ENCODE measurements at regions not wholly inside any gene's neighbourhood (a gene's known extent, or its start where the extent isn't known, plus 50 kb on each side); places are given as distances from the start of the nearest gene placed in this dataset.

DNA sequence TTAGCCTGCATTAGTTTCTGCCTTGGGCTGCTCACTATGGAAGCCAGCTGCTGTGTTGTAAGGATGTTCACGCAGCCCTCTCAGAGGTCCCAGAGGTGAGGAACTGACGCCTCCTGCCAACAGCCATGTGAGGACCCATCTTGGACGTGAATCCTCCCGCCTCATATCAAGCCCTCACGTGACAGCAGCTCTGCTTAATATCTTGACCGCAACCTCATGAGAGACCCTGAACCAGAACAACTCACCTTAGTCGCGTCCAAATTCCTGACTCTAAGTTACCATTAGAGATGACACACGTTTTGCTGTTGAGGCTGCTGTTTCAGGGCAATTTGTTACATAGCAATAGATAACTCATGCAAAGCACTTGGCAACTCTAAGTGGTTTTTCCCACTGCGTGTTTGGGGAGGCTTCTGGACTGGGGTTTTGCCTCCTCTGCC, 97.7 kb downstream of the TMEM17 start:
- Histone ChIP-seq H3K27ac (no peak overlapping the region), H3K4me1 (ENCODE audit: control insufficient read depth in 1 of 2, insufficient read depth in 1 of 2, low read depth in 1 of 2, low read length in 1 of 2) (peaks cover 4 to 5% of the 10 kb centered on the region in 2 experiments), H3K9me3 (no peaks in the 10 kb centered on the region), H3K27me3 (no peaks in the 10 kb centered on the region), H3K36me3 (no peaks in the 10 kb centered on the region), H3K4me3 (ENCODE audit: low read depth in 1 of 2, low read length in 1 of 2) (no peak overlapping the region)
- TF ChIP-seq, protein P1, sequence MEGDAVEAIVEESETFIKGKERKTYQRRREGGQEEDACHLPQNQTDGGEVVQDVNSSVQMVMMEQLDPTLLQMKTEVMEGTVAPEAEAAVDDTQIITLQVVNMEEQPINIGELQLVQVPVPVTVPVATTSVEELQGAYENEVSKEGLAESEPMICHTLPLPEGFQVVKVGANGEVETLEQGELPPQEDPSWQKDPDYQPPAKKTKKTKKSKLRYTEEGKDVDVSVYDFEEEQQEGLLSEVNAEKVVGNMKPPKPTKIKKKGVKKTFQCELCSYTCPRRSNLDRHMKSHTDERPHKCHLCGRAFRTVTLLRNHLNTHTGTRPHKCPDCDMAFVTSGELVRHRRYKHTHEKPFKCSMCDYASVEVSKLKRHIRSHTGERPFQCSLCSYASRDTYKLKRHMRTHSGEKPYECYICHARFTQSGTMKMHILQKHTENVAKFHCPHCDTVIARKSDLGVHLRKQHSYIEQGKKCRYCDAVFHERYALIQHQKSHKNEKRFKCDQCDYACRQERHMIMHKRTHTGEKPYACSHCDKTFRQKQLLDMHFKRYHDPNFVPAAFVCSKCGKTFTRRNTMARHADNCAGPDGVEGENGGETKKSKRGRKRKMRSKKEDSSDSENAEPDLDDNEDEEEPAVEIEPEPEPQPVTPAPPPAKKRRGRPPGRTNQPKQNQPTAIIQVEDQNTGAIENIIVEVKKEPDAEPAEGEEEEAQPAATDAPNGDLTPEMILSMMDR (IDR thresholded peaks at IDR 0.05): no peak

DNA sequence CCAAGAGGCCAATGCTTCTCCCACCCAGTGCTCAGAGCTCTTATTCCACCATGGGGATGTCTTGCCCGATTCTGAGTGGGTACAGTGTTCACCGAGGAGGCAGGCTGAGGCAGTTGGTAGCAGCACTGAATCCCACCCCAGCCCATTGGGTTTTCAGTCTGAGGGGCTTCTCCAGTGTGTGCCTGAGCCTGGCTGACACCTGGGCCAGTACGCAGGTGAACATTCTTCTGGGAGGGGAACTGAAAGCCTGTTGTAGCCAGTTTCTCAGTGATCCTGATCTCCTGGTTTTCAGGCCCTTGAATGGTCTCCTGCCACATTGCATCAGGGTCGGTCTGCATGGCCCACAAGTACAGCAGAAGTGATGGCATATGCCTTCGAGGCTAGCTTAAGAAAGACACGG, 98.2 kb downstream of the TMEM17 start:
- Histone ChIP-seq H3K27me3 (no peaks in the 10 kb centered on the region), H3K4me3 (ENCODE audit: low read depth in 1 of 2, low read length in 1 of 2) (no peak overlapping the region), H3K9me3 (no peaks in the 10 kb centered on the region), H3K36me3 (no peaks in the 10 kb centered on the region), H3K27ac (no peak overlapping the region), H3K4me1 (ENCODE audit: control insufficient read depth in 1 of 2, insufficient read depth in 1 of 2, low read depth in 1 of 2, low read length in 1 of 2) (peaks cover 4 to 5% of the 10 kb centered on the region in 2 experiments)
- TF ChIP-seq, protein P1 (IDR thresholded peaks at IDR 0.05): no peak

DNA sequence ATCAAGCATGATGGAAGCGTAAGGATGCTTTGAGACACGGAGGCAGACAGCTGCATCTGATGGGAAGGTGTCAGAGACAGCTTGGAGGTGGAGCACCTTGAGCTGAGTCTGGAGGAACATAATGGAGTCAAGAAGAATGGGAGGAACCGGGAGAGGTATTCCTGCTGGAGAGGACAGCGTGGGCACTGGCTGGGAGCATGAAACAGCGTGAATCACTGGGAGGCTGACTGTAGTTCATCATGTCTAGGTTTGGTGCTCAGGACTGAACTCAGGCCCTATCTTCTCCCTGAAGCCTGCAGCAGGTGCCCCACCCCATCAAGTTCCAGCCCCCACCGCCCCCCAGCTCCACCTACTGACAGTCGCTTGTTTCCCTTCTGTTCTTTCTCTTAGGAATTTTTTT, 98.6 kb downstream of the TMEM17 start:
- Histone ChIP-seq H3K4me3 (ENCODE audit: low read depth in 1 of 2, low read length in 1 of 2) (no peak overlapping the region), H3K9me3 (no peaks in the 10 kb centered on the region), H3K27me3 (no peaks in the 10 kb centered on the region), H3K36me3 (no peaks in the 10 kb centered on the region), H3K4me1 (ENCODE audit: control insufficient read depth in 1 of 2, insufficient read depth in 1 of 2, low read depth in 1 of 2, low read length in 1 of 2) (peaks cover 4 to 5% of the 10 kb centered on the region in 2 experiments), H3K27ac (no peak overlapping the region)
- TF ChIP-seq, protein P1 (IDR thresholded peaks at IDR 0.05): no peak

DNA sequence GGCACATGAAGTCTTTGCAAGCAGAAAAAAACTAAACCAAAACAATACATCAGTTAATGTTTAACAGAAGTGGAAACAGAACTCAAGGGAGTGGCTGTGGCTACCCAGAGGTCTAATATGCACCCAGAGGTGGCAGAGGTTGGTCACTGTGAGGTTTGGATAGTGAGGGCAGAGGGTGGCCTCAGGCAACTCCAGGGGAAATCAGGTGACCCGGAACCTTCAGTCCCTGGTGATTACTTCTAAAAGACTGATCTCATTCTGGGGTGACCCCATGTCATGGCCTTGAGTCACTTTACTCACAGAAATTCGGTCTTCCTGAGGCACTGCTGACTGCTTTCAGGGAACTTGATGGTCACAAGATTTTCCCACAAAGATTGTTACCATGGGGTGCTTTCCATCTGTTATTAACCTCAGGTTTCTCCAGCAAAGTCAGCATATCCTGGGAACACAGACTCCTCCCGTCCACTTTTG, 99.4 kb downstream of the TMEM17 start:
- H3K36me3 ChIP-seq: no peaks in the 10 kb centered on the region
- no peak overlapping the region for H3K4me3 ChIP-seq (ENCODE audit: low read depth in 1 of 2, low read length in 1 of 2)
- H3K27me3 ChIP-seq: no peaks in the 10 kb centered on the region
- peaks cover under 1% of the 10 kb centered on the region in 2 experiments for H3K4me1 ChIP-seq (ENCODE audit: control insufficient read depth in 1 of 2, insufficient read depth in 1 of 2, low read depth in 1 of 2, low read length in 1 of 2)
- H3K27ac ChIP-seq: no peak overlapping the region
- TF ChIP-seq, protein P1 (IDR thresholded peaks at IDR 0.05): no peak
- no peaks in the 10 kb centered on the region for H3K9me3 ChIP-seq

DNA sequence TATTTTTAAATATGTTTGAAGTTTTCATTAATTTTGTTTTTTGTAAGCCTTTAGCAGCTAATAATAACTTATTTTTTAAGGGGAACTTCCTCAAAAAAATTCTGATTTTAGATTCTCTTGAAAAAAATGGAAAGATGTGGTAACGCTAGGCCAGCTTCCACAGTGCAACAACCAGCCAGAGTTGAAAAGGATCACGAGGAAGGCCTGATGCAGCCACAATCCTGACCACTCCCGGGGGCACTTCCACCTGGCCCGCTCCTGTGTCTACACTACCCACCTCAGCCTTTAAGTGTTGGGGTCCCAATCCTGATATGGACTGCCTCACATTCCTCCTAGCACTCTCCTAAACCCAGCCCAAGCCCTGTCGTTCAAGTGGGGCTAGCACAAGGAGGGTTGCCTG, 101.1 kb downstream of the TMEM17 start:
- Histone ChIP-seq H3K4me3 (ENCODE audit: low read depth in 1 of 2, low read length in 1 of 2) (no peak overlapping the region), H3K9me3 (no peaks in the 10 kb centered on the region), H3K27ac (no peak overlapping the region), H3K4me1 (ENCODE audit: control insufficient read depth in 1 of 2, insufficient read depth in 1 of 2, low read depth in 1 of 2, low read length in 1 of 2) (no peaks in the 10 kb centered on the region), H3K36me3 (no peaks in the 10 kb centered on the region), H3K27me3 (no peaks in the 10 kb centered on the region)
- TF ChIP-seq, protein P1 (IDR thresholded peaks at IDR 0.05): no peak

DNA sequence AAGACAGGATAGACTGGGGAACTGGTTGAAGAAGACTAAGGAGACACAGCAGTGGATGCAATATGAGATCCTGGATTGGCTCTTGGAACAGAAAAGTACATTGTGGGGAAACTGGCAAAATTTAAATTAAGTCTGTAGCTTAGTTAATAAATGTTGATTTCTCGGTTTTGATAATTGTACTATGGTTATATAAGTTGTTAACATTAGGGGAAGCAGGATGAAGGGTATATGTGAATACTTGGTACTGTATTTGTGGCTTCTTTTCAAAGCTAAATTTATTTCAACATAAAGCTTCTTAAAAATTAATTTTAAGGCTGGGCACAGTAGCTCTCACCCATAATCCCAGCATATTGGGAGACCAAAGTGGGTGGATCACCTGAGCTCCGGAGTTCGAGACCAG, 103.8 kb downstream of the TMEM17 start:
- Histone ChIP-seq H3K9me3 (no peaks in the 10 kb centered on the region), H3K27me3 (no peaks in the 10 kb centered on the region), H3K4me1 (ENCODE audit: control insufficient read depth in 1 of 2, insufficient read depth in 1 of 2, low read depth in 1 of 2, low read length in 1 of 2) (no peaks in the 10 kb centered on the region), H3K36me3 (no peaks in the 10 kb centered on the region), H3K27ac (no peak overlapping the region), H3K4me3 (ENCODE audit: low read depth in 1 of 2, low read length in 1 of 2) (no peak overlapping the region)
- TF ChIP-seq, protein P1 (IDR thresholded peaks at IDR 0.05): no peak

Data from neutrophil (primary cell).